ENCODE measurements at regions not wholly inside any gene's neighbourhood (a gene's known extent, or its start where the extent isn't known, plus 50 kb on each side); places are given as distances from the start of the nearest gene placed in this dataset.

DNA sequence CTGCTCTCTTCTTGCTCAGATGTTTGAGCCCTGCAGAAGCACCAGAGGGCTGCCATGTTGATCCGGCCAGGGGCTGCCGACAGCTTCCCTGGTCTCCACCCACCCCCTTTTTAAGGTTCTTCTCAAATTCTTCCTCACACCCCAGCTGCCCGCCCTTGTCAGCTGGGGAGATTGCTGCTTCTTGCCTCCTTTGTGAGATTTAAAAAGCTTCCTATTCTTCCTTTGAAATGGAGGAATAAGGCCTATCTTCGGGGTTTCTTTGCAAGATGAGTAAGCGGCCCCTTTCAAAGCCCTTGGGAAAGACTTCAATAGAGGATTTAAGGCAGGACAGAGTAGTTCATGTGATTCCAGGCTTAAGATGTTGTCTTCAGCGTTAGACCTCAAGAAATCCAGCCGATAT is 211.9 kb upstream of the SHH start:
- TF ChIP-seq REST (IDR thresholded peaks at IDR 0.05; ENCODE audit: insufficient read depth in 1 of 2, low read depth in 2 of 2, low read length in 1 of 2) (no peak), POLR2AphosphoS5 (IDR thresholded peaks at IDR 0.05; ENCODE audit: low read depth, low read length) (no peak), SIN3A (IDR thresholded peaks at IDR 0.05; ENCODE audit: borderline replicate concordance, insufficient read depth, low read depth, low read length) (no peak)
- TF ChIP-seq, protein P1, sequence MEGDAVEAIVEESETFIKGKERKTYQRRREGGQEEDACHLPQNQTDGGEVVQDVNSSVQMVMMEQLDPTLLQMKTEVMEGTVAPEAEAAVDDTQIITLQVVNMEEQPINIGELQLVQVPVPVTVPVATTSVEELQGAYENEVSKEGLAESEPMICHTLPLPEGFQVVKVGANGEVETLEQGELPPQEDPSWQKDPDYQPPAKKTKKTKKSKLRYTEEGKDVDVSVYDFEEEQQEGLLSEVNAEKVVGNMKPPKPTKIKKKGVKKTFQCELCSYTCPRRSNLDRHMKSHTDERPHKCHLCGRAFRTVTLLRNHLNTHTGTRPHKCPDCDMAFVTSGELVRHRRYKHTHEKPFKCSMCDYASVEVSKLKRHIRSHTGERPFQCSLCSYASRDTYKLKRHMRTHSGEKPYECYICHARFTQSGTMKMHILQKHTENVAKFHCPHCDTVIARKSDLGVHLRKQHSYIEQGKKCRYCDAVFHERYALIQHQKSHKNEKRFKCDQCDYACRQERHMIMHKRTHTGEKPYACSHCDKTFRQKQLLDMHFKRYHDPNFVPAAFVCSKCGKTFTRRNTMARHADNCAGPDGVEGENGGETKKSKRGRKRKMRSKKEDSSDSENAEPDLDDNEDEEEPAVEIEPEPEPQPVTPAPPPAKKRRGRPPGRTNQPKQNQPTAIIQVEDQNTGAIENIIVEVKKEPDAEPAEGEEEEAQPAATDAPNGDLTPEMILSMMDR (IDR thresholded peaks at IDR 0.05): no peak

Data from Panc1 (cell line).